ENCODE measurements at regions not wholly inside any gene's neighbourhood (a gene's known extent, or its start where the extent isn't known, plus 50 kb on each side); places are given as distances from the start of the nearest gene placed in this dataset.

DNA sequence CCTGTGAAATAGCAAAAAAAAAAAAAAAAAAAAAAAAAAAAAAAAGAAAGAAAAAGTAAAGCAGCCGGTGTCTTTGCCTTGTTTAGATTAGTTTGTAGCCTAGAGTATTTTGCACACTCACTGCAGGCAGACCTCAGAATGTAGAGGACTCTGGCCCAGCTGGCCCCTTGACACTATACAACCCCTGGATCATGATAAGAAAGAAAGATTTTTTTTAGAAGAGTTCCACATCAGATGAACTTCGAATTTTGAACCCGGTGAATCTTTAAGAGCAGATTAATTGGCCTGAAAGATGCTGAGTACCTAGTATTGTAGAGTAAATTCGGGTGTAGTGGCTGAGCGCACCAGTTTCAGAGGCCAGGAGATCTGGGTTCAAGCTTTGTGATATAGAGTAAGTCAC is 727.7 kb upstream of the GOLIM4 start:
- DNase-seq = no peak
- Mint-ChIP-seq H3K27ac (no peak overlapping the region), H3K36me3 (no peaks in the 10 kb centered on the region), H3K27me3 (no peaks in the 10 kb centered on the region), H3K4me1 (ENCODE audit: low read depth) (no peaks in the 10 kb centered on the region), H3K9me3 (no peaks in the 10 kb centered on the region), H3K4me3 (no peak overlapping the region)
- POLR2A ChIA-PET = no interaction called here
- CTCF ChIA-PET = no interaction called here
- intact Hi-C loops (cut with micrococcal nuclease) = no loop called here

DNA sequence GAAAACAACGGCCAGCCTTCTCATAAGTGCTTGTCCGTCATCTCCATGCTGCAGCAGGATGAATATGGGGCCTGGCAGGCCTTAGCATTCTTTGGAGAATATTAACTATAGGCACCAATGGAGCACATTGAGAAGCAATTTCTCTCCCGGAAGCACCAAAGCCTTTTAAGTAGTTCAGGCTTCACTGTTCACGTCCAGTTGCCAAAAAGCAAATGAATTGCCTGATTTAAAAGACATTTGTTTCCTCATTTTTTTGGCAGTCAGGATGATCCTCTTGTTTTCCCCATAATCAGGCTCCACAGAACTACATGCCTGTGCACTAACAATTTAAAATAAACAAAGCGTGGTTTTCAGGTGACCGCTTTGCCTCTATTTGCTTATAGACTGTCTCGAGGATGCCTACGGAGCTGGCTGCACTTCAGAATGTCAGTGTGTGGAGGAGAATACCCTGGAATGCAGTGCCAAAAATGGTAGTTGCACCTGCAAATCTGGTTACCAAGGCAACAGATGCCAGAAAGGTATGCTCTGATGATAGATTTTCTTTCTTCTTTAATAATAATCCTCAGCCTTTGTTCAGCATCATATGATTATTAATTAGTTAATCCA is 725.2 kb upstream of the GOLIM4 start:
- ChIA-PET POLR2A (no interaction called here), CTCF (no interaction called here)
- H3K27ac Mint-ChIP-seq = no peak overlapping the region
- no peak for DNase-seq
- no peaks in the 10 kb centered on the region for H3K36me3 Mint-ChIP-seq
- no peaks in the 10 kb centered on the region for H3K4me1 Mint-ChIP-seq (ENCODE audit: low read depth)
- H3K27me3 Mint-ChIP-seq = no peaks in the 10 kb centered on the region
- no peak overlapping the region for H3K4me3 Mint-ChIP-seq
- intact Hi-C loops (cut with micrococcal nuclease) = no loop called here
- H3K9me3 Mint-ChIP-seq = no peaks in the 10 kb centered on the region

GRCh38 chr3:168817177-168817576 is 721.5 kb upstream of the GOLIM4 start:
- Mint-ChIP-seq H3K27ac (no peak overlapping the region), H3K27me3 (no peaks in the 10 kb centered on the region), H3K36me3 (no peaks in the 10 kb centered on the region), H3K9me3 (no peaks in the 10 kb centered on the region), H3K4me3 (no peak overlapping the region), H3K4me1 (ENCODE audit: low read depth) (no peaks in the 10 kb centered on the region)
- no peak for DNase-seq
- intact Hi-C loops (cut with micrococcal nuclease) = no loop called here
- POLR2A ChIA-PET = no interaction called here
- CTCF ChIA-PET = no interaction called here

GRCh38 chr3:168815946-168816345 is 720.2 kb upstream of the GOLIM4 start:
- ChIA-PET CTCF (no interaction called here), POLR2A (no interaction called here)
- DNase-seq = no peak
- intact Hi-C loops (cut with micrococcal nuclease) = no loop called here
- Mint-ChIP-seq H3K27ac (no peak overlapping the region), H3K27me3 (no peaks in the 10 kb centered on the region), H3K36me3 (no peaks in the 10 kb centered on the region), H3K4me1 (ENCODE audit: low read depth) (no peaks in the 10 kb centered on the region), H3K4me3 (no peak overlapping the region), H3K9me3 (no peaks in the 10 kb centered on the region)

- H3K36me3 Mint-ChIP-seq = no peaks in the 10 kb centered on the region
- no peak overlapping the region for H3K4me3 Mint-ChIP-seq
- ChIA-PET POLR2A (no interaction called here), CTCF (no interaction called here)
- DNase-seq = no peak
- H3K27me3 Mint-ChIP-seq = no peaks in the 10 kb centered on the region
- H3K9me3 Mint-ChIP-seq = no peaks in the 10 kb centered on the region
- H3K27ac Mint-ChIP-seq = no peak overlapping the region
- H3K4me1 Mint-ChIP-seq (ENCODE audit: low read depth) = no peaks in the 10 kb centered on the region
- intact Hi-C loops (cut with micrococcal nuclease) = no loop called here
Observed at GRCh38 chr3:168813225-168813802, 717.6 kb upstream of the GOLIM4 start.

DNA sequence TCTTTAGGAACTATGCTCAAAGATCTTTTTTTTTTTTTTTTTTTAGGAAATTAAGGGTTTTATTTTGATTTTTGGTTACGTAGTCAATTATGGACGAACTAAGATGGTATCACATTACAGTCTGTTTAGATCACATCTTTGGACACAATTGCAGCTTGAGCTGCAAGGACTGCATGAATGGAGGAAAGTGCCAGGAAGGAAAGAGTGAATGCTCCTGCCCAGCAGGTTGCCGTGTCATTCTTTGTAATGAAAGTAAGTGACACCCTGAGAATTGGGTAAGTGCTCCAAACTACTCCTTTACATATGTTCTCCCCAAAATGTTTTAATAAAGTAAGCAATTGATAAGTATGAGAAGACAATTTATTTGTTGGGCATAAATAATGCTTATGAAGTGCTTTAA is 716.5 kb upstream of the GOLIM4 start:
- POLR2A ChIA-PET = no interaction called here

DNA sequence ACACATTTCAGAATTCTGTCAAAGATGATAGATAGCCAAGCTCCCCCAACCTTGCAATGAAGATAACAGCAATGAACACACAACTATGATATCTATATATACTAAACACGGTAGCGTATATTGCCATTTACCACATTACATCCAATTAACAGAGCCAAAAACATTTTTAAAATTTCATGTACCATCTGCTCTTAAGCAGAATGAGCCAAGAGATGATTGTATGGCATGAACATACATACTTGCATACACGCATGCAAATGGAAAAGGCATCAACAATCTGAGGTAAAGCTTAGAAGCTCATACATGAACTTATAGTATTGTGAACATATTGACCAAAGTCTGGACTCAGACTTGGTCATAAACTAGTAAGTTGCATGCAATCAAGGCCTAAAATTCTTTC is 712.9 kb upstream of the GOLIM4 start:
- ChIA-PET CTCF (no interaction called here), POLR2A (no interaction called here)
- intact Hi-C loops (cut with micrococcal nuclease) = no loop called here
- Mint-ChIP-seq H3K27ac (no peak overlapping the region), H3K4me1 (ENCODE audit: low read depth) (no peaks in the 10 kb centered on the region), H3K9me3 (no peaks in the 10 kb centered on the region), H3K27me3 (no peaks in the 10 kb centered on the region), H3K36me3 (no peaks in the 10 kb centered on the region), H3K4me3 (no peak overlapping the region)
- DNase-seq = no peak

More for the DNA sequence above, 716.5 kb upstream of the GOLIM4 start:
- Mint-ChIP-seq H3K9me3 (no peaks in the 10 kb centered on the region), H3K36me3 (no peaks in the 10 kb centered on the region), H3K4me1 (ENCODE audit: low read depth) (no peaks in the 10 kb centered on the region), H3K27me3 (no peaks in the 10 kb centered on the region), H3K27ac (no peak overlapping the region), H3K4me3 (no peak overlapping the region)
- DNase-seq = no peak
- CTCF ChIA-PET = no interaction called here
- intact Hi-C loops (cut with micrococcal nuclease) = no loop called here

GRCh38 chr3:168807448-168807847 is 711.7 kb upstream of the GOLIM4 start:
- ChIA-PET POLR2A (no interaction called here), CTCF (interaction anchor here (0.6 kb wide), 1 partner anchor 1169 kb away, joined by 3 read pairs; no protein-coding TSS in a partner anchor)
- Mint-ChIP-seq H3K27ac (no peak overlapping the region), H3K36me3 (no peaks in the 10 kb centered on the region), H3K9me3 (no peaks in the 10 kb centered on the region), H3K27me3 (no peaks in the 10 kb centered on the region), H3K4me1 (ENCODE audit: low read depth) (no peaks in the 10 kb centered on the region), H3K4me3 (no peak overlapping the region)
- intact Hi-C loops (cut with micrococcal nuclease) = no loop called here
- no peak for DNase-seq

DNA sequence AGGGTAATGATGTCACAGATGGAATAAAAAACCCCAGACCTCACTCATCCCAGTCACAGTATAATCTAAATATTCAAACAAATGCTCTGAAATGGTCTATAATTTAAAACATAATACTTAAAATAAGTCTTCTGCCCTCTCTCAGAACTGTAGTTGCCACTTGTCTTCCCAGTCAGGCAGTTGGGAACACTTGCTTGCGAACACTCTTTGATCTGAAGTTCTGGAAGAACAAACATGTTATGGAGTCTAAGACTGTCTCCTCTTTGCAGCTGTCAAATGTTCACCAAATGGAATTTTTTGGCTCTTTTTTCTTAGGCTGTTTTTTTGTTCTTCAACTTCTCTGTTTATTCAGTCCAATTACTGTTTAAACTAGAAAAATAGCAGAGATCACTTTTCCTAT is 711.1 kb upstream of the GOLIM4 start:
- CTCF ChIA-PET = no interaction called here
- no peaks in the 10 kb centered on the region for H3K4me1 Mint-ChIP-seq (ENCODE audit: low read depth)

DNA sequence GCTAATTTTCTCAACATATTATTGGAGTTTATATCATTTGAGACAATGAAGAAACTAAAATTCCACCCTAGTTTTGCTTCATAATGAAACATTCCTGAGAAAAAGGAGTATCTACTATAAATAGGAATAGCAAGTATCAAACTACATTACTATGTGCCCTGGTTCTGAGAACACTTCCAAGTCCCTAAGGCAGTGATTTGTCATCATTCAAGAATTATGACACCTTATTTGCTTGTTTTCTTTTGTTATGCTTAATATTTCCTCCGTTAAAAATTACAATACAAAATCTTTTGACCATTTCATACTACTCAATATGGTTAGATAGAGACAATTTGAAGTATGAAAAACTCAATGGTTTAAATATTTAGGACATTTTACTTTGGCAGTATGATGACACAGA is 707.8 kb upstream of the GOLIM4 start:
- no peak for DNase-seq
- intact Hi-C loops (cut with micrococcal nuclease) = no loop called here
- Mint-ChIP-seq H3K4me1 (ENCODE audit: low read depth) (no peaks in the 10 kb centered on the region), H3K27ac (no peak overlapping the region), H3K9me3 (no peaks in the 10 kb centered on the region), H3K27me3 (no peaks in the 10 kb centered on the region), H3K4me3 (no peak overlapping the region), H3K36me3 (no peaks in the 10 kb centered on the region)
- ChIA-PET CTCF (no interaction called here), POLR2A (no interaction called here)

More for the DNA sequence above, 711.1 kb upstream of the GOLIM4 start:
- no peaks in the 10 kb centered on the region for H3K36me3 Mint-ChIP-seq
- POLR2A ChIA-PET = no interaction called here
- no peak for DNase-seq
- H3K27ac Mint-ChIP-seq = no peak overlapping the region
- no peaks in the 10 kb centered on the region for H3K27me3 Mint-ChIP-seq
- H3K4me3 Mint-ChIP-seq = no peak overlapping the region
- intact Hi-C loops (cut with micrococcal nuclease) = no loop called here
- no peaks in the 10 kb centered on the region for H3K9me3 Mint-ChIP-seq

DNA sequence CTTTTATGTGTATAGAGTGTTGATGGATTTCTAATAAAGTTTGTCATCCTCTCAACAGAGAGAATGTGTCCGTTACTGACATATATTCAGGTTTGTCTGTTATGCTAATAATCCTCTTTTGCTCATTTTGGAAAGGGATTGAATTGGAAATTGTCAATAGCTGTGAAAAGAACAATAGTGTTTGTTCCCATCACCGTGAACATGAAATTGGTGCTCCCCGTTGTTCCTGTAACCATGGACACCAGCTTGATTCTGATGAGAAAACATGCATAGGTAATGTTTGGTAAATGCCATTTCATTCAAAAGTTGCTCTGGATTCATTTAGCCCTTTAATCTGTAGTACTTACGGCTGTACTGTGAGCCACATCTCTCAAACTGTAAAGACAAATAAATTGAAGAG is 707.0 kb upstream of the GOLIM4 start:
- intact Hi-C loops (cut with micrococcal nuclease) = no loop called here
- H3K27ac Mint-ChIP-seq = no peak overlapping the region
- H3K27me3 Mint-ChIP-seq = no peaks in the 10 kb centered on the region
- no peaks in the 10 kb centered on the region for H3K36me3 Mint-ChIP-seq
- no peaks in the 10 kb centered on the region for H3K4me1 Mint-ChIP-seq (ENCODE audit: low read depth)
- no peaks in the 10 kb centered on the region for H3K9me3 Mint-ChIP-seq
- no peak overlapping the region for H3K4me3 Mint-ChIP-seq
- no peak for DNase-seq
- ChIA-PET CTCF (no interaction called here), POLR2A (no interaction called here)

DNA sequence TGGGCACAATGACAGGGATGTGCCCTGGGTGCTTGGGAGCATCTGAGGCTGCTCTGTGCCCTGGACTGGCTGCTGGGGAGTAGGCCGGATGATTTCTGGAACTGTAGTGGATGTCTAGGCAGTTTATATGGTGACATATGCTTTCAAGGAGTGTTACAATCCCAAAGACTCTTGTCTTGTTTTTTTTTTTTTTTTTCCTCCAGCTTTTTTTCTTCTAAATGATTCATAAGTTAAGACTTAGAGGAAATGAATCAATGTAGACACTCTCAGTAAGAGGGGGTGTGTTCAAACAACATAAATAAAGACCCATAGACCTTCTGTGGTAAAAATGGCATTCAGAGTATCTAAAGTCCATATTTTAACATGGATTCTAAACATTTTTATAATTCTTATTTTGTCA is 706.1 kb upstream of the GOLIM4 start:
- intact Hi-C loops (cut with micrococcal nuclease) = no loop called here
- H3K4me1 Mint-ChIP-seq (ENCODE audit: low read depth) = no peaks in the 10 kb centered on the region
- no peak overlapping the region for H3K27ac Mint-ChIP-seq
- H3K27me3 Mint-ChIP-seq = no peaks in the 10 kb centered on the region
- no peaks in the 10 kb centered on the region for H3K36me3 Mint-ChIP-seq
- DNase-seq = no peak
- CTCF ChIA-PET = no interaction called here
- H3K4me3 Mint-ChIP-seq = no peak overlapping the region
- POLR2A ChIA-PET = no interaction called here
- H3K9me3 Mint-ChIP-seq = no peaks in the 10 kb centered on the region

DNA sequence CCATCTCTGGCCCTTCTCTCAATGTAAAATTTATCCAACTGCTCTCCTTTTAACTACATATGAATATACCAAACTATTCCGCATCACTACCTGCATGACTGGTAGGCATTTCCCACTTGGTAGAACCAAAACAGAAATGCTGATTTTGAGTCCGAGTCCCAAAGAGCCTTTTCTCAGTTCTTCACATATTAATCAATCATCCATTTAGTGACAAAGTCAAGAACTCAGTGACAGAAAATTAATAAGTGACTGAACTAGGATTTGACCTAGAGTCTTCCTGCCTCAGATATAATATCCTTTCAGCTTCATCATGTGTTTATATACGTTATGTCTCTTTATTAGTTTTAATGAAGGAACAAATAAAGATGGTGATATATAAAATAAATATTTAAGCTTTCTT is 700.6 kb upstream of the GOLIM4 start:
- CTCF ChIA-PET = no interaction called here
- Mint-ChIP-seq H3K27me3 (no peaks in the 10 kb centered on the region), H3K36me3 (no peaks in the 10 kb centered on the region), H3K4me1 (ENCODE audit: low read depth) (no peaks in the 10 kb centered on the region), H3K4me3 (no peak overlapping the region), H3K9me3 (no peaks in the 10 kb centered on the region), H3K27ac (no peak overlapping the region)
- POLR2A ChIA-PET = no interaction called here
- no peak for DNase-seq
- intact Hi-C loops (cut with micrococcal nuclease) = no loop called here

Data from activated CD4-positive, alpha-beta memory T cell treated with anti-CD3 and anti-CD28 coated beads for 36 hours (primary cell).